ENCODE measurements at regions not wholly inside any gene's neighbourhood (a gene's known extent, or its start where the extent isn't known, plus 50 kb on each side); places are given as distances from the start of the nearest gene placed in this dataset.
A peak's percentile ranks its signal among the peaks of the same experiment; 100 is the strongest.

- no peak for ATAC-seq (replicated peaks; ENCODE audit: extremely low read depth, poor library complexity, severe bottlenecking)
- peaks cover 2% of the 10 kb centered on the region for H3K36me3 Mint-ChIP-seq (ENCODE audit: insufficient read depth)
- H3K27ac Mint-ChIP-seq (ENCODE audit: low read depth) = no peak overlapping the region
- no peak for DNase-seq (ENCODE audit: low spot score in 2 of 2)
- H3K4me3 Mint-ChIP-seq = no peak overlapping the region
- peaks cover 23% of the 10 kb centered on the region for H3K9me3 Mint-ChIP-seq
- peaks cover under 1% of the 10 kb centered on the region for H3K4me1 Mint-ChIP-seq
- H3K27me3 Mint-ChIP-seq = no peaks in the 10 kb centered on the region
These were observed 86.0 kb downstream of the DTWD1 start for GRCh38 chr15:49706805-49707204.

GRCh38 chr15:49707598-49707997 lies 86.8 kb downstream of the DTWD1 start:
- DNase-seq (ENCODE audit: low spot score in 2 of 2) (no peak), ATAC-seq (replicated peaks; ENCODE audit: extremely low read depth, poor library complexity, severe bottlenecking) (no peak)
- Mint-ChIP-seq H3K27me3 (no peaks in the 10 kb centered on the region), H3K9me3 (peaks cover 23% of the 10 kb centered on the region), H3K4me3 (no peak overlapping the region), H3K4me1 (peaks cover 6% of the 10 kb centered on the region), H3K27ac (ENCODE audit: low read depth) (no peak overlapping the region), H3K36me3 (ENCODE audit: insufficient read depth) (peaks cover 2% of the 10 kb centered on the region)

GRCh38 chr15:49709646-49710214 lies 88.9 kb downstream of the DTWD1 start:
- Mint-ChIP-seq H3K27me3 (no peaks in the 10 kb centered on the region), H3K4me3 (no peak overlapping the region), H3K9me3 (peaks cover 23% of the 10 kb centered on the region), H3K4me1 (peaks cover 6% of the 10 kb centered on the region), H3K27ac (ENCODE audit: low read depth) (no peak overlapping the region), H3K36me3 (ENCODE audit: insufficient read depth) (peaks cover 2% of the 10 kb centered on the region)
- no peak for DNase-seq (ENCODE audit: low spot score in 2 of 2)
- no peak for ATAC-seq (replicated peaks; ENCODE audit: extremely low read depth, poor library complexity, severe bottlenecking)

GRCh38 chr15:49712162-49712561 lies 91.3 kb downstream of the DTWD1 start:
- Mint-ChIP-seq H3K27me3 (no peaks in the 10 kb centered on the region), H3K4me3 (no peak overlapping the region), H3K27ac (ENCODE audit: low read depth) (peak overlapping the region; percentile 32), H3K9me3 (peaks cover 23% of the 10 kb centered on the region), H3K36me3 (ENCODE audit: insufficient read depth) (peaks cover 2% of the 10 kb centered on the region), H3K4me1 (peaks cover 6% of the 10 kb centered on the region)
- ATAC-seq (replicated peaks; ENCODE audit: extremely low read depth, poor library complexity, severe bottlenecking) (no peak), DNase-seq (ENCODE audit: low spot score in 2 of 2) (no peak)

GRCh38 chr15:49712846-49713450 lies 92.1 kb downstream of the DTWD1 start:
- Mint-ChIP-seq H3K4me1 (peaks cover 6% of the 10 kb centered on the region), H3K27me3 (no peaks in the 10 kb centered on the region), H3K27ac (ENCODE audit: low read depth) (peak overlapping the region; percentile 8), H3K36me3 (ENCODE audit: insufficient read depth) (peaks cover 3% of the 10 kb centered on the region), H3K9me3 (peaks cover 23% of the 10 kb centered on the region), H3K4me3 (no peak overlapping the region)
- DNase-seq (ENCODE audit: low spot score in 2 of 2) (no peak), ATAC-seq (replicated peaks; ENCODE audit: extremely low read depth, poor library complexity, severe bottlenecking) (no peak)

GRCh38 chr15:49715211-49715610 lies 94.4 kb downstream of the DTWD1 start:
- Mint-ChIP-seq H3K36me3 (ENCODE audit: insufficient read depth) (peaks cover 3% of the 10 kb centered on the region), H3K4me1 (peaks cover 6% of the 10 kb centered on the region), H3K27ac (ENCODE audit: low read depth) (peak overlapping the region; percentile 72), H3K9me3 (peaks cover 8% of the 10 kb centered on the region), H3K27me3 (no peaks in the 10 kb centered on the region), H3K4me3 (no peak overlapping the region)
- DNase-seq (ENCODE audit: low spot score in 2 of 2) = no peak
- no peak for ATAC-seq (replicated peaks; ENCODE audit: extremely low read depth, poor library complexity, severe bottlenecking)

- Mint-ChIP-seq H3K4me3 (no peak overlapping the region), H3K27me3 (no peaks in the 10 kb centered on the region), H3K27ac (ENCODE audit: low read depth) (peak overlapping the region; percentile 72), H3K36me3 (ENCODE audit: insufficient read depth) (peaks cover 3% of the 10 kb centered on the region), H3K4me1 (peaks cover 6% of the 10 kb centered on the region), H3K9me3 (peaks cover 8% of the 10 kb centered on the region)
- ATAC-seq (replicated peaks; ENCODE audit: extremely low read depth, poor library complexity, severe bottlenecking) (no peak), DNase-seq (ENCODE audit: low spot score in 2 of 2) (no peak)
These were observed 94.9 kb downstream of the DTWD1 start for GRCh38 chr15:49715701-49716100.

GRCh38 chr15:49718234-49718633 lies 97.4 kb downstream of the DTWD1 start:
- no peak overlapping the region for H3K27ac Mint-ChIP-seq (ENCODE audit: low read depth)
- peaks cover 1% of the 10 kb centered on the region for H3K36me3 Mint-ChIP-seq (ENCODE audit: insufficient read depth)
- H3K9me3 Mint-ChIP-seq = no peaks in the 10 kb centered on the region
- DNase-seq (ENCODE audit: low spot score in 2 of 2) (no peak), ATAC-seq (replicated peaks; ENCODE audit: extremely low read depth, poor library complexity, severe bottlenecking) (no peak)
- no peak overlapping the region for H3K4me3 Mint-ChIP-seq
- no peaks in the 10 kb centered on the region for H3K4me1 Mint-ChIP-seq
- H3K27me3 Mint-ChIP-seq = no peaks in the 10 kb centered on the region

GRCh38 chr15:49718846-49719245 lies 98.0 kb downstream of the DTWD1 start:
- Mint-ChIP-seq H3K36me3 (ENCODE audit: insufficient read depth) (peaks cover 1% of the 10 kb centered on the region), H3K27me3 (no peaks in the 10 kb centered on the region), H3K9me3 (no peaks in the 10 kb centered on the region), H3K4me3 (no peak overlapping the region), H3K4me1 (no peaks in the 10 kb centered on the region), H3K27ac (ENCODE audit: low read depth) (no peak overlapping the region)
- ATAC-seq (replicated peaks; ENCODE audit: extremely low read depth, poor library complexity, severe bottlenecking) (no peak), DNase-seq (ENCODE audit: low spot score in 2 of 2) (no peak)

- Mint-ChIP-seq H3K9me3 (peaks cover 2% of the 10 kb centered on the region), H3K27ac (ENCODE audit: low read depth) (no peak overlapping the region), H3K4me1 (no peaks in the 10 kb centered on the region), H3K27me3 (no peaks in the 10 kb centered on the region), H3K36me3 (ENCODE audit: insufficient read depth) (peaks cover 1% of the 10 kb centered on the region), H3K4me3 (no peak overlapping the region)
- DNase-seq (ENCODE audit: low spot score in 2 of 2) = no peak
- no peak for ATAC-seq (replicated peaks; ENCODE audit: extremely low read depth, poor library complexity, severe bottlenecking)
These were observed 99.4 kb downstream of the DTWD1 start for GRCh38 chr15:49720261-49720660.

- H3K27me3 Mint-ChIP-seq = no peaks in the 10 kb centered on the region
- H3K27ac Mint-ChIP-seq (ENCODE audit: low read depth) = no peak overlapping the region
- ATAC-seq (replicated peaks; ENCODE audit: extremely low read depth, poor library complexity, severe bottlenecking) (no peak), DNase-seq (ENCODE audit: low spot score in 2 of 2) (no peak)
- peaks cover 10% of the 10 kb centered on the region for H3K9me3 Mint-ChIP-seq
- no peak overlapping the region for H3K4me3 Mint-ChIP-seq
- H3K36me3 Mint-ChIP-seq (ENCODE audit: insufficient read depth) = peaks cover 1% of the 10 kb centered on the region
- H3K4me1 Mint-ChIP-seq = no peaks in the 10 kb centered on the region
These were observed 100.2 kb downstream of the DTWD1 start for GRCh38 chr15:49721091-49721490.

GRCh38 chr15:49721621-49722020 lies 100.8 kb downstream of the DTWD1 start:
- peaks cover 1% of the 10 kb centered on the region for H3K36me3 Mint-ChIP-seq (ENCODE audit: insufficient read depth)
- peaks cover 15% of the 10 kb centered on the region for H3K9me3 Mint-ChIP-seq

GRCh38 chr15:49723981-49724380 lies 103.1 kb downstream of the DTWD1 start:
- H3K36me3 Mint-ChIP-seq (ENCODE audit: insufficient read depth) = no peaks in the 10 kb centered on the region
- DNase-seq (ENCODE audit: low spot score in 2 of 2) = no peak
- no peaks in the 10 kb centered on the region for H3K4me1 Mint-ChIP-seq
- ATAC-seq (replicated peaks; ENCODE audit: extremely low read depth, poor library complexity, severe bottlenecking) = no peak
- no peak overlapping the region for H3K27ac Mint-ChIP-seq (ENCODE audit: low read depth)
- H3K27me3 Mint-ChIP-seq = no peaks in the 10 kb centered on the region
- H3K4me3 Mint-ChIP-seq = no peak overlapping the region
- H3K9me3 Mint-ChIP-seq = peaks cover 23% of the 10 kb centered on the region

More at GRCh38 chr15:49721621-49722020, 100.8 kb downstream of the DTWD1 start:
- ATAC-seq (replicated peaks; ENCODE audit: extremely low read depth, poor library complexity, severe bottlenecking) (no peak), DNase-seq (ENCODE audit: low spot score in 2 of 2) (no peak)
- Mint-ChIP-seq H3K4me3 (no peak overlapping the region), H3K27ac (ENCODE audit: low read depth) (no peak overlapping the region), H3K4me1 (no peaks in the 10 kb centered on the region), H3K27me3 (no peaks in the 10 kb centered on the region)

All from central memory CD8-positive, alpha-beta T cell (primary cell).